IMR-90 (cell line): ENCODE measurements at regions not wholly inside any gene's neighbourhood (a gene's known extent, or its start where the extent isn't known, plus 50 kb on each side); places are given as distances from the start of the nearest gene placed in this dataset.
"Not testable (repeated sequence)": the region's sequence is repeated elsewhere in the genome, so short reads cannot be mapped to it uniquely, and the experiment has no call there.

Experiments used
- ATAC-seq: fragments of 200-7000 bp; cut with Tn5 transposase; 2 replicates; pipeline ENCODE4 v1.9.1; 2020; ENCODE audit warnings: low read depth, mild to moderate bottlenecking, moderate library complexity
- BruUV-seq: library from RNA; stranded (reverse); fragments of 400-500 nt; replicated peaks from 2 replicates; lab custom pipeline; 2021; lab: Mats Ljungman, UMichigan
- CTCF ChIA-PET: fragments of 300-600 bp; formaldehyde crosslinking; extraction: SDS; loops from one replicate; lab custom pipeline; 2021; ENCODE audit warnings: antibody characterized with exemption; lab: Yijun Ruan, JAX
- POLR2A ChIA-PET: fragments of 300-600 bp; sonication (Branson Sonifier 250); formaldehyde crosslinking; loops from one replicate; lab custom pipeline; 2022; ENCODE audit warnings: antibody characterized with exemption; ENCODE audit not compliant: unreplicated experiment; lab: Charles Lee
- DNase-seq: peaks from one replicate; pipeline ENCODE4 v3.0.0; 2013
- H2AFZ ChIP-seq: replicated peaks from 2 replicates; pipeline ENCODE3; 2013; ENCODE audit warnings: low read length, mild to moderate bottlenecking; ENCODE audit not compliant: poor library complexity
- H2AK5ac ChIP-seq: 2 replicates; pipeline ENCODE4 v1.6.1; 2013; ENCODE audit warnings: low read depth, low read length, inconsistent platforms
- H2AK9ac ChIP-seq: replicated peaks from 2 replicates; pipeline ENCODE3; 2013; ENCODE audit warnings: mild to moderate bottlenecking, low read depth, low read length, moderate library complexity; ENCODE audit not compliant: poor library complexity
- H2BK120ac ChIP-seq: 2 replicates; pipeline ENCODE4 v1.6.1; 2013; ENCODE audit warnings: low read depth, low read length, inconsistent platforms
- H2BK15ac ChIP-seq: 3 replicates; pipeline ENCODE4 v1.6.1; 2013; ENCODE audit warnings: low read depth, low read length, inconsistent platforms
- H2BK20ac ChIP-seq: 2 replicates; pipeline ENCODE4 v1.6.1; 2013; ENCODE audit warnings: low read depth, mild to moderate bottlenecking, inconsistent platforms, low read length, moderate library complexity
- H2BK5ac ChIP-seq: 2 replicates; pipeline ENCODE4 v1.6.1; 2013; ENCODE audit warnings: mild to moderate bottlenecking, low read depth, low read length, inconsistent platforms; ENCODE audit not compliant: poor library complexity, severe bottlenecking
- H3K14ac ChIP-seq: replicated peaks from 2 replicates; pipeline ENCODE4 v1.6.1; 2013; ENCODE audit warnings: low read depth, low read length, inconsistent platforms
- H3K18ac ChIP-seq: 2 replicates; pipeline ENCODE4 v1.6.1; 2013; ENCODE audit warnings: low read depth, low read length, control low read depth
- H3K23ac ChIP-seq: 2 replicates; pipeline ENCODE4 v1.6.1; 2013; ENCODE audit warnings: low read depth, low read length, inconsistent platforms
- H3K27ac ChIP-seq: 2 replicates; pipeline ENCODE4 v1.5.1; 2013; ENCODE audit warnings: mild to moderate bottlenecking, control low read depth, low read length; ENCODE audit not compliant: insufficient read depth
- H3K27me3 ChIP-seq: 2 replicates; pipeline ENCODE4 v1.6.1; 2013; ENCODE audit warnings: low read length; ENCODE audit not compliant: control insufficient read depth, insufficient read depth
- H3K36me3 ChIP-seq: 2 replicates; pipeline ENCODE4 v1.6.1; 2013; ENCODE audit warnings: low read length, mixed read lengths; ENCODE audit not compliant: control insufficient read depth, insufficient read depth
- H3K4ac ChIP-seq: 2 replicates; pipeline ENCODE4 v1.6.1; 2013; ENCODE audit warnings: low read depth, low read length, inconsistent platforms
- H3K4me1 ChIP-seq: 2 replicates; pipeline ENCODE4 v1.6.1; 2013; ENCODE audit warnings: low read length, mixed read lengths; ENCODE audit not compliant: control insufficient read depth, insufficient read depth
- H3K4me2 ChIP-seq: 2 replicates; pipeline ENCODE4 v1.6.1; 2013; ENCODE audit warnings: low read depth, mild to moderate bottlenecking, control low read depth, low read length, moderate library complexity
- H3K4me3 ChIP-seq: 2 replicates; pipeline ENCODE4 v1.5.1; 2013; ENCODE audit warnings: low read depth, mild to moderate bottlenecking, control low read depth, low read length, moderate library complexity; ENCODE audit not compliant: insufficient read depth
- H3K56ac ChIP-seq: 2 replicates; pipeline ENCODE4 v1.6.1; 2013; ENCODE audit warnings: low read length, inconsistent platforms; ENCODE audit not compliant: insufficient read depth; ENCODE audit errors: extremely low read depth
- H3K79me1 ChIP-seq, 2 experiments: 2 replicates each; pipeline ENCODE4 v1.6.1; 2013; ENCODE audit warnings: low read length in 2 of 2, inconsistent platforms in 1 of 2, low read depth in 1 of 2
- H3K9ac ChIP-seq: 2 replicates; pipeline ENCODE4 v1.6.1; 2013; ENCODE audit warnings: low read depth, low read length, control low read depth
- H3K9me1 ChIP-seq: 2 replicates; pipeline ENCODE4 v1.6.1; 2013; ENCODE audit warnings: low read length, inconsistent platforms; ENCODE audit not compliant: insufficient read depth
- H3K9me3 ChIP-seq: 2 replicates; pipeline ENCODE4 v1.6.1; 2013; ENCODE audit warnings: low read length; ENCODE audit not compliant: control insufficient read depth, insufficient read depth
- H4K20me1 ChIP-seq: 2 replicates; pipeline ENCODE4 v1.6.1; 2013; ENCODE audit warnings: low read length, inconsistent platforms; ENCODE audit not compliant: insufficient read depth
- H4K5ac ChIP-seq: 2 replicates; pipeline ENCODE4 v1.6.1; 2013; ENCODE audit warnings: mild to moderate bottlenecking, low read depth, low read length, control low read depth
- H4K8ac ChIP-seq, 2 experiments: 2 replicates each; pipeline ENCODE4 v1.6.1; 2013; ENCODE audit warnings: low read depth in 2 of 2, low read length in 2 of 2, control low read depth in 1 of 2, inconsistent platforms in 1 of 2
- H4K91ac ChIP-seq: 2 replicates; pipeline ENCODE4 v1.6.1; 2013; ENCODE audit warnings: low read depth, low read length, inconsistent platforms; ENCODE audit not compliant: insufficient read depth
- CEBPB ChIP-seq: IDR thresholded peaks from 2 replicates; pipeline ENCODE4 v1.6.1; 2012; ENCODE audit warnings: low read depth, low read length, improper control_type of control experiment
- CHD1 ChIP-seq: IDR thresholded peaks from 2 replicates; pipeline ENCODE4 v1.6.1; 2012; ENCODE audit warnings: low read depth, low read length, improper control_type of control experiment
- MXI1 ChIP-seq: IDR thresholded peaks from 2 replicates; pipeline ENCODE4 v1.6.1; 2012; ENCODE audit warnings: low read depth, mild to moderate bottlenecking, low read length, moderate library complexity, borderline replicate concordance
- RAD21 ChIP-seq: IDR thresholded peaks from 2 replicates; pipeline ENCODE4 v1.6.1; 2012; ENCODE audit warnings: low read length, improper control_type of control experiment
- RCOR1 ChIP-seq: IDR thresholded peaks from 2 replicates; pipeline ENCODE4 v1.6.1; 2012; ENCODE audit warnings: mild to moderate bottlenecking, low read length, improper control_type of control experiment; ENCODE audit not compliant: insufficient replicate concordance
- WGBS, 2 experiments: methylation state at CpG; one replicate each; pipeline versions ENCODE4 v1.1.5 to v1.1.7; 2013; ENCODE audit warnings: missing lambda C conversion rate in 2 of 2; ENCODE audit not compliant: insufficient read length in 1 of 2; ENCODE audit errors: extremely low coverage in 2 of 2; 5-methylcytosine and 5-hydroxymethylcytosine counted together
- dilution Hi-C: fragments of 300-500 bp; cut with HindIII; formaldehyde crosslinking; loops from one replicate; pipeline ENCODE4 v1.14.3; 2018; ENCODE audit warnings: low sequenced_read_pairs; ENCODE audit not compliant: unreplicated experiment
- in situ Hi-C: fragments of 300-500 bp; cut with MboI; formaldehyde crosslinking; loops from 3 replicates; pipeline ENCODE4 v1.14.3; 2019; ENCODE audit warnings: low sequenced_read_pairs, inconsistent platforms, mixed read lengths
- intact Hi-C: fragments of 100-400 bp; cut with micrococcal nuclease; formaldehyde crosslinking; loops from 2 replicates; pipeline ENCODE4 v1.10.0; 2022

- Histone ChIP-seq H3K9me1 (no peaks in the 10 kb centered on the region), H3K27ac (no peak overlapping the region), H4K8ac (no peak overlapping the region), H3K27me3 (no peaks in the 10 kb centered on the region), H2BK5ac (no peak overlapping the region), H3K4me3 (no peak overlapping the region), H2BK120ac (no peak overlapping the region), H3K36me3 (no peaks in the 10 kb centered on the region), H2BK15ac (no peak overlapping the region), H2BK20ac (no peak overlapping the region), H3K23ac (no peak overlapping the region), H4K5ac (no peak overlapping the region), H4K20me1 (no peaks in the 10 kb centered on the region), H3K9me3 (peaks cover 5% of the 10 kb centered on the region), H3K4me1 (no peaks in the 10 kb centered on the region), H3K4me2 (no peak overlapping the region), H3K79me1 (no peaks in the 10 kb centered on the region), H2AFZ (no peak overlapping the region), H3K56ac (no peak overlapping the region), H2AK5ac (no peak overlapping the region), H3K14ac (no peak overlapping the region), H3K18ac (no peak overlapping the region), H3K4ac (no peak overlapping the region), H2AK9ac (no peak overlapping the region), H3K9ac (no peak overlapping the region), H4K91ac (no peak overlapping the region)
- TF ChIP-seq RCOR1 (no peak), CEBPB (no peak), RAD21 (no peak), CHD1 (no peak), MXI1 (no peak)
- DNase-seq, result no peak
- WGBS, 2 experiments, result 40% methylated on average over 1 of the region's 3 CpGs; no CpG with 5 or more reads in 1 of the 2 experiments
- intact Hi-C loops (no loop called here), in situ Hi-C loops (no loop called here), dilution Hi-C loops (no loop called here)
- CTCF ChIA-PET, result no interaction called here
- ATAC-seq, result no peak
- POLR2A ChIA-PET, result no interaction called here
- BruUV-seq, result no TSS peak
Measured at GRCh38 chr19:28685802-28686201, 527.1 kb downstream of the UQCRFS1 start.

DNA sequence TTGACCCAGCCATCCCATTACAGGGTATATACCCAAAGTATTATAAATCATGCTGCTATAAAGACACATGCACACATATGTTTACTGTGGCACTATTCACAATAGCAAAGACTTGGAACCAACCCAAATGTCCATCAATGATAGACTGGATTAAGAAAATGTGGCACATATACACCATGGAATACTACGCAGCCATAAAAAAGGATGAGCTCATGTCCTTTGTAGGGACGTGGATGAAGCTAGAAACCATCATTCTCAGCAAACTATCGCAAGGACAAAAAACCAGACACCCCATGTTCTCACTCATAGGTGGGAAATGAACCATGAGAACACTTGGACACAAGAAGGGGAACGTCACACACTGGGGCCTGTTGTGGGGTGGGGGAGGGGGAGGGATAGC is 527.9 kb downstream of the UQCRFS1 start:
- H3K18ac ChIP-seq, dilution Hi-C loops, H3K4me2 ChIP-seq, H4K8ac ChIP-seq, in situ Hi-C loops, H3K79me1 ChIP-seq, H4K20me1 ChIP-seq, CTCF ChIA-PET, H3K14ac ChIP-seq, DNase-seq, H2AK5ac ChIP-seq, H2AFZ ChIP-seq, H2BK15ac ChIP-seq, H3K27ac ChIP-seq, H3K9ac ChIP-seq, H3K36me3 ChIP-seq, H3K27me3 ChIP-seq, H2BK120ac ChIP-seq, intact Hi-C loops, H3K23ac ChIP-seq, H2AK9ac ChIP-seq, ATAC-seq, H3K4me3 ChIP-seq, H3K4ac ChIP-seq, H4K5ac ChIP-seq, BruUV-seq, H3K56ac ChIP-seq, POLR2A ChIA-PET, H3K4me1 ChIP-seq, H2BK5ac ChIP-seq, H3K9me1 ChIP-seq, H4K91ac ChIP-seq, H3K9me3 ChIP-seq, H2BK20ac ChIP-seq: not testable (repeated sequence)
- no CpG with 5 or more reads among the region's 4 CpGs for WGBS, 2 experiments
